ENCODE measurements at regions not wholly inside any gene's neighbourhood (a gene's known extent, or its start where the extent isn't known, plus 50 kb on each side); places are given as distances from the start of the nearest gene placed in this dataset.
A peak's percentile ranks its signal among the peaks of the same experiment; 100 is the strongest.

GRCh38 chr12:114483996-114484395 lies 78.1 kb upstream of the TBX5 start (continued):
- no peak for TF ChIP-seq TSHZ2 (CRISPR knock-in tag; IDR thresholded peaks at IDR 0.05)

DNA sequence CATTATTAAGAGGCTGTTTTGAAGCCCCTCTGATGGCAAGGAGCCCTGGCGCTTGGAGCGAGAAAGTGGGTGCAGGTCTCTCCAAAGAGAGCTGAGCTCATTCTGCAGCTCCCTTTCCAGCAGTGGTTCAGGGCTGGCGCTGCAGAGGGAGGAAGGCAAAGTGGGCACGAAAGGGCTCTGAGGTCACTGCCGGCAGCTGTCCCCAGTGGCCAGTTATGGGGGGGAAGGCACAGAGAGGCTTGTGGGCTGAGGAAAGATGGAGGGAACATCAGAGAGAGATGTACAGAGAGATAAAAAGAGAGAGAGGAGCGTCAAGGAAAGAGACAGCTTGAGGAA lies 75.2 kb upstream of the TBX5 start:
- ATAC-seq, result peak; percentile 40; the same call in 2 of the 3 replicates
- TF ChIP-seq RARB (CRISPR knock-in tag; IDR thresholded peaks at IDR 0.05), result no peak
- TF ChIP-seq ARNTL (CRISPR knock-in tag; IDR thresholded peaks at IDR 0.05; ENCODE audit: borderline replicate concordance, low read depth), result no peak
- TF ChIP-seq TCF4 (CRISPR knock-in tag; IDR thresholded peaks at IDR 0.05; ENCODE audit: borderline replicate concordance), result no peak
- TF ChIP-seq ZNF565 (CRISPR knock-in tag; conservative IDR thresholded peaks at IDR 0.05; ENCODE audit: low read depth), result no peak
- no peak for TF ChIP-seq TSHZ2 (CRISPR knock-in tag; IDR thresholded peaks at IDR 0.05)
- TF ChIP-seq PPARA (CRISPR knock-in tag; IDR thresholded peaks at IDR 0.05; ENCODE audit: borderline replicate concordance), result no peak
- TF ChIP-seq, protein P1, sequence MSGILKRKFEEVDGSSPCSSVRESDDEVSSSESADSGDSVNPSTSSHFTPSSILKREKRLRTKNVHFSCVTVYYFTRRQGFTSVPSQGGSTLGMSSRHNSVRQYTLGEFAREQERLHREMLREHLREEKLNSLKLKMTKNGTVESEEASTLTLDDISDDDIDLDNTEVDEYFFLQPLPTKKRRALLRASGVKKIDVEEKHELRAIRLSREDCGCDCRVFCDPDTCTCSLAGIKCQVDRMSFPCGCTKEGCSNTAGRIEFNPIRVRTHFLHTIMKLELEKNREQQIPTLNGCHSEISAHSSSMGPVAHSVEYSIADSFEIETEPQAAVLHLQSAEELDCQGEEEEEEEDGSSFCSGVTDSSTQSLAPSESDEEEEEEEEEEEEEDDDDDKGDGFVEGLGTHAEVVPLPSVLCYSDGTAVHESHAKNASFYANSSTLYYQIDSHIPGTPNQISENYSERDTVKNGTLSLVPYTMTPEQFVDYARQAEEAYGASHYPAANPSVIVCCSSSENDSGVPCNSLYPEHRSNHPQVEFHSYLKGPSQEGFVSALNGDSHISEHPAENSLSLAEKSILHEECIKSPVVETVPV (CRISPR knock-in tag; IDR thresholded peaks at IDR 0.05), result no peak
- TF ChIP-seq ZNF70 (CRISPR knock-in tag; IDR thresholded peaks at IDR 0.05), result no peak
- no peak for TF ChIP-seq BACH2 (CRISPR knock-in tag; IDR thresholded peaks at IDR 0.05; ENCODE audit: borderline replicate concordance)
- TF ChIP-seq ESRRG (CRISPR knock-in tag; IDR thresholded peaks at IDR 0.05), result no peak
- no peak for TF ChIP-seq ZNF8 (CRISPR knock-in tag; IDR thresholded peaks at IDR 0.05)

- no peak for TF ChIP-seq RARB (CRISPR knock-in tag; IDR thresholded peaks at IDR 0.05)
- no peak for TF ChIP-seq CREB5 (CRISPR knock-in tag; IDR thresholded peaks at IDR 0.05; ENCODE audit: low read depth)
- TF ChIP-seq, protein P2, sequence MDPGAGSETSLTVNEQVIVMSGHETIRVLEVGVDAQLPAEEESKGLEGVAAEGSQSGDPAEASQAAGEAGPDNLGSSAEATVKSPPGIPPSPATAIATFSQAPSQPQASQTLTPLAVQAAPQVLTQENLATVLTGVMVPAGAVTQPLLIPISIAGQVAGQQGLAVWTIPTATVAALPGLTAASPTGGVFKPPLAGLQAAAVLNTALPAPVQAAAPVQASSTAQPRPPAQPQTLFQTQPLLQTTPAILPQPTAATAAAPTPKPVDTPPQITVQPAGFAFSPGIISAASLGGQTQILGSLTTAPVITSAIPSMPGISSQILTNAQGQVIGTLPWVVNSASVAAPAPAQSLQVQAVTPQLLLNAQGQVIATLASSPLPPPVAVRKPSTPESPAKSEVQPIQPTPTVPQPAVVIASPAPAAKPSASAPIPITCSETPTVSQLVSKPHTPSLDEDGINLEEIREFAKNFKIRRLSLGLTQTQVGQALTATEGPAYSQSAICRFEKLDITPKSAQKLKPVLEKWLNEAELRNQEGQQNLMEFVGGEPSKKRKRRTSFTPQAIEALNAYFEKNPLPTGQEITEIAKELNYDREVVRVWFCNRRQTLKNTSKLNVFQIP (CRISPR knock-in tag; IDR thresholded peaks at IDR 0.05; ENCODE audit: borderline replicate concordance, low read depth), result no peak
- no peak for TF ChIP-seq BACH2 (CRISPR knock-in tag; IDR thresholded peaks at IDR 0.05; ENCODE audit: borderline replicate concordance)
- TF ChIP-seq ZC3H10 (CRISPR knock-in tag; IDR thresholded peaks at IDR 0.05), result no peak
- no peak for TF ChIP-seq CSDC2 (CRISPR knock-in tag; IDR thresholded peaks at IDR 0.05)
- no peak for TF ChIP-seq ZNF70 (CRISPR knock-in tag; IDR thresholded peaks at IDR 0.05)
- no peak for TF ChIP-seq ARNTL (CRISPR knock-in tag; IDR thresholded peaks at IDR 0.05; ENCODE audit: borderline replicate concordance, low read depth)
- no peak for TF ChIP-seq ZNF8 (CRISPR knock-in tag; IDR thresholded peaks at IDR 0.05)
- TF ChIP-seq ZFP3 (CRISPR knock-in tag; IDR thresholded peaks at IDR 0.05), result no peak
- no peak for TF ChIP-seq ZNF565 (CRISPR knock-in tag; conservative IDR thresholded peaks at IDR 0.05; ENCODE audit: low read depth)
- TF ChIP-seq TSHZ2 (CRISPR knock-in tag; IDR thresholded peaks at IDR 0.05), result no peak
- TF ChIP-seq OSR1 (CRISPR knock-in tag; IDR thresholded peaks at IDR 0.05), result no peak
- no peak for TF ChIP-seq ISL1 (CRISPR knock-in tag; IDR thresholded peaks at IDR 0.05)
- no peak for TF ChIP-seq ZFP30 (CRISPR knock-in tag; IDR thresholded peaks at IDR 0.05)
- no peak for TF ChIP-seq PPARA (CRISPR knock-in tag; IDR thresholded peaks at IDR 0.05; ENCODE audit: borderline replicate concordance)
- ATAC-seq, result no peak
These were observed 74.6 kb upstream of the TBX5 start for GRCh38 chr12:114480337-114481199.

All from SK-N-SH treated with all-trans-retinoic acid at 6 μM for 48 hours (cell line).